Naive thymus-derived CD4-positive, alpha-beta T cell (primary cell): ENCODE measurements at regions not wholly inside any gene's neighbourhood (a gene's known extent, or its start where the extent isn't known, plus 50 kb on each side); places are given as distances from the start of the nearest gene placed in this dataset.

Experiments used
- ATAC-seq: fragments of 150-1000 bp; cut with Tn5 transposase; 2 replicates; pipeline ENCODE4 v1.10.0; 2021; ENCODE audit warnings: mild to moderate bottlenecking, moderate library complexity
- CTCF ChIA-PET: fragments of 350-600 bp; sonication (Branson Sonifier 250); formaldehyde crosslinking; loops from one replicate; lab custom pipeline; 2021; ENCODE audit warnings: antibody characterized with exemption; lab: Charles Lee
- POLR2A ChIA-PET: fragments of 350-600 bp; sonication (Branson Sonifier 250); formaldehyde crosslinking; loops from one replicate; lab custom pipeline; 2021; ENCODE audit warnings: antibody characterized with exemption, inconsistent platforms; lab: Charles Lee
- DNase-seq, 9 donors: peaks; one replicate each; pipeline versions ENCODE4 v3.0.0 to v3.0.0-alpha.2; 2020 to 2022; ENCODE audit warnings: mixed read lengths in 1 of 9
- H3K27ac ChIP-seq: one replicate; pipeline ENCODE4 v1.7.0; 2013; ENCODE audit warnings: mild to moderate bottlenecking, low read depth, low read length, moderate library complexity
- H3K27me3 ChIP-seq, 2 donors: one replicate each; pipeline ENCODE4 v1.7.0; 2013; ENCODE audit warnings: low read length in 2 of 2, mild to moderate bottlenecking in 2 of 2, moderate library complexity in 2 of 2; ENCODE audit not compliant: control insufficient read depth in 2 of 2, insufficient read depth in 2 of 2
- H3K36me3 ChIP-seq, 3 experiments: 1 replicate in 2 of 3; 2 replicates in 1 of 3; pipeline ENCODE4 v1.7.0; 2013; ENCODE audit warnings: low read length in 3 of 3, mild to moderate bottlenecking in 3 of 3, moderate library complexity in 1 of 3; ENCODE audit not compliant: insufficient read depth in 3 of 3, control insufficient read depth in 2 of 3
- H3K4me1 ChIP-seq, 2 donors: one replicate each; pipeline ENCODE4 v1.7.0; 2013; ENCODE audit warnings: low read length in 2 of 2, mild to moderate bottlenecking in 2 of 2, moderate library complexity in 1 of 2; ENCODE audit not compliant: control insufficient read depth in 2 of 2, insufficient read depth in 2 of 2
- H3K4me3 ChIP-seq: 2 replicates; pipeline ENCODE4 v1.7.0; 2013; ENCODE audit warnings: mild to moderate bottlenecking, low read length
- H3K9me3 ChIP-seq, 3 experiments: 1 replicate in 2 of 3; 2 replicates in 1 of 3; pipeline ENCODE4 v1.7.0; 2013; ENCODE audit warnings: low read length in 3 of 3; ENCODE audit not compliant: control insufficient read depth in 2 of 3
- H3K27ac Mint-ChIP-seq, 9 donors: one replicate each; pipeline ENCODE4 v1.8.0; 2020 to 2022; ENCODE audit warnings: mixed read lengths in 9 of 9, mild to moderate bottlenecking in 8 of 9, moderate library complexity in 5 of 9, inconsistent platforms in 2 of 9
- H3K27me3 Mint-ChIP-seq, 5 donors: one replicate each; pipeline ENCODE4 v1.8.0; 2021 to 2022; ENCODE audit warnings: mixed read lengths in 5 of 5, mild to moderate bottlenecking in 1 of 5
- H3K36me3 Mint-ChIP-seq, 5 donors: one replicate each; pipeline ENCODE4 v1.8.0; 2020 to 2022; ENCODE audit warnings: mixed read lengths in 5 of 5, mild to moderate bottlenecking in 3 of 5, inconsistent platforms in 1 of 5
- H3K4me1 Mint-ChIP-seq, 7 donors: one replicate each; pipeline ENCODE4 v1.8.0; 2020 to 2022; ENCODE audit warnings: mixed read lengths in 7 of 7, mild to moderate bottlenecking in 3 of 7, inconsistent platforms in 1 of 7
- H3K4me3 Mint-ChIP-seq, 10 donors: one replicate each; pipeline ENCODE4 v1.8.0; 2020 to 2022; ENCODE audit warnings: mild to moderate bottlenecking in 10 of 10, mixed read lengths in 10 of 10, moderate library complexity in 6 of 10, inconsistent platforms in 2 of 10
- H3K9me3 Mint-ChIP-seq, 11 donors: one replicate each; pipeline ENCODE4 v1.8.0; 2020 to 2022; ENCODE audit warnings: mixed read lengths in 11 of 11, mild to moderate bottlenecking in 4 of 11, inconsistent platforms in 1 of 11, moderate library complexity in 1 of 11
- intact Hi-C, 2 donors: fragments of 100-400 bp; cut with micrococcal nuclease; formaldehyde crosslinking; loops; one replicate each; pipeline ENCODE4 v1.15.1; 2023

DNA sequence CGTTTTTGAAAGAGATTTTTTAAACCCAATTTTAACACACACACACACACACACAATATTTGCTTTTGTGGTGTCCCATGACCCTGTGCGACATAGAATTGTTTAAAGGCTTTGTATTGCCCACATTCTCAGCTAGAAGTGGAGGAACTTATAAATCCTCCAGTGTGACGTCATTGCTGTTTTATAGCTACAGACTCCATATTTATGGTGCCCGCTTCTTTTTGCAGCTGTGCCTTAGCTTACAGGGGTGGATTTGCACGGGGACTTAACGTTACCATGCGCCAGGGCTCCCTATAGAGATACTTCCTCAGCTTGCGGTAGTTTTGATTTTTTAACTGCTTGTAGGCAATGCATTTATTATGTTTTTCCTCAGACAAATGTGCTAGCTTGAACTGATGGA, 101.9 kb upstream of the SMIM21 start:
- POLR2A ChIA-PET: no interaction called here
- DNase-seq (no peak), ATAC-seq (no peak)
- H3K27ac ChIP-seq: no peak overlapping the region
- Mint-ChIP-seq H3K36me3 (no peaks in the 10 kb centered on the region), H3K4me1 (no peaks in the 10 kb centered on the region), H3K9me3 (no peaks in the 10 kb centered on the region), H3K27ac (no peak overlapping the region), H3K4me3 (no peak overlapping the region), H3K27me3 (peaks cover 0 to 19% (median 7%) of the 10 kb centered on the region in 5 donors)
- no peaks in the 10 kb centered on the region for H3K4me1 ChIP-seq
- no peak overlapping the region for H3K4me3 ChIP-seq
- H3K27me3 ChIP-seq: no peaks in the 10 kb centered on the region
- CTCF ChIA-PET: no interaction called here
- H3K36me3 ChIP-seq: no peaks in the 10 kb centered on the region
- intact Hi-C loops: no loop called here
- H3K9me3 ChIP-seq: no peaks in the 10 kb centered on the region

DNA sequence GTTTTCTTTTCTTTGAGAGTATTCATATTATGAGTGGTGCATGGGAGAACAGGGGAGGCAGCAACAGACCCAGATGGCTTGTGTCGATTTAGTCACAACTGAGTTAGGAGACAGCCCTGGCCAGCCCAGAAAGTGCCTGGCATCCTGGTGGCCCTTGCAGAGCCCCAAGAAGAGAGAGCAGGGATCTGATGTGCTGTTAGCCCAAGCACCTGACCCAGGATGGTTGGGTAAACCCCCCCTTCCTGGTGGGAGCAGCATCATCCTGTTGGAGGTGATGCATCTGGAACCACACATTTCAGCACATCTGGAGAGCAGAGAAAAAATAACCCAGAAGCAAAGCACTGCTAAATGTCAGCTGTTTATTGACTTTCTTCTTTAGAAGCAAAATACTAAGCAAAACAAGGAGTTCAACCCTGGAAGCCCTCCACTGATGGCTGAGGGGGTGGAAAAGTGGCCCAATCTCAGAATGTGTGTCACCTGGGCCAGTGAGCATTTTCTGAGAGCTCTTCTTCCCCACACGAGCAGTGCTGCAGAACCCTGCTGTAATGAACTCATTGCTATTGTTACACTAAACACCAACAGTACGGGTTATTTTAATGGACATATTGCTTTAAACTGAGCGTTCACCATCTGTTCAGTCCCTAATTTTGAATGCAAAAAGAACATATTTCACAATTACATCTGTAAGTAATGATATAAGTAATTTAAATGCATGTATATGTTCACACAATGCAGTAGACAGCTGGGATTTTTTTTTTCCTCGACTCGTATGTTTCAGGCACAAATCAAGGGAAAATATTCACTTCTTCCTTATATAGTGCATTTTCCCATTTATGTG, 100.6 kb upstream of the SMIM21 start:
- Histone ChIP-seq H3K9me3 (no peaks in the 10 kb centered on the region), H3K4me1 (no peaks in the 10 kb centered on the region), H3K36me3 (no peaks in the 10 kb centered on the region), H3K27ac (no peak overlapping the region), H3K27me3 (no peaks in the 10 kb centered on the region), H3K4me3 (no peak overlapping the region)
- intact Hi-C loops: no loop called here
- ATAC-seq (no peak), DNase-seq (no peak)
- H3K4me1 Mint-ChIP-seq: no peaks in the 10 kb centered on the region
- H3K27me3 Mint-ChIP-seq: peaks cover 0 to 19% (median 7%) of the 10 kb centered on the region in 5 donors
- H3K4me3 Mint-ChIP-seq: no peak overlapping the region
- CTCF ChIA-PET: no interaction called here
- no peak overlapping the region for H3K27ac Mint-ChIP-seq
- no peaks in the 10 kb centered on the region for H3K9me3 Mint-ChIP-seq
- H3K36me3 Mint-ChIP-seq: no peaks in the 10 kb centered on the region
- POLR2A ChIA-PET: interaction anchor here (0.6 kb wide), 1 partner anchor 874 kb away, joined by 3 read pairs; no protein-coding TSS in a partner anchor

GRCh38 chr18:75526038-75526437, 98.5 kb upstream of the SMIM21 start:
- Histone ChIP-seq H3K4me1 (no peaks in the 10 kb centered on the region), H3K9me3 (no peaks in the 10 kb centered on the region), H3K4me3 (no peak overlapping the region), H3K27ac (no peak overlapping the region), H3K36me3 (no peaks in the 10 kb centered on the region), H3K27me3 (no peaks in the 10 kb centered on the region)
- H3K9me3 Mint-ChIP-seq: no peaks in the 10 kb centered on the region
- ATAC-seq (no peak), DNase-seq (no peak)
- no peak overlapping the region for H3K4me3 Mint-ChIP-seq
- intact Hi-C loops: no loop called here
- no peaks in the 10 kb centered on the region for H3K4me1 Mint-ChIP-seq
- POLR2A ChIA-PET: no interaction called here
- H3K27ac Mint-ChIP-seq: no peak overlapping the region
- H3K27me3 Mint-ChIP-seq: peaks cover 0 to 15% (median 7%) of the 10 kb centered on the region in 5 donors
- H3K36me3 Mint-ChIP-seq: no peaks in the 10 kb centered on the region
- CTCF ChIA-PET: no interaction called here

DNA sequence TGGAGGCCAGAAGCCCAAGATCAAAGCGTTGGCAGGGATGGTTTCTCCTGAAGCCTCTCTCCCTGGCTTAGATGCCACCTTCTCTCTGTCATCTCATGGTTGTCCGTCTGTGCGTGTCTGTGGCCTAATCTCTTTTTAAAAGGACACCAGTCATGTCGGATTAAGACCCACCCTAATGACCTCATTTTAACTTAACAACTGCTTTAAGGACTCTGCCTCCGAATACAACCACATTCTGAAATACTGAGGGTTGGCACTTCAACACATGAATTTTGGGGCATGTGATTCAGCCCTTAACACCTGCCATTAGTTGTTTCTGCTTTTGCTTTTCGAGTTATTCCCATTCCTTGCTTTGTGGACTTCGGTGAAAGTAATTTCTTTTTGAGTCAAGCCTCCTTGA, 97.8 kb upstream of the SMIM21 start:
- ChIA-PET CTCF (no interaction called here), POLR2A (no interaction called here)
- no peaks in the 10 kb centered on the region for H3K9me3 ChIP-seq
- Mint-ChIP-seq H3K4me1 (no peaks in the 10 kb centered on the region), H3K9me3 (no peaks in the 10 kb centered on the region), H3K36me3 (no peaks in the 10 kb centered on the region), H3K27ac (no peak overlapping the region), H3K4me3 (no peak overlapping the region), H3K27me3 (peaks cover 0 to 15% (median 7%) of the 10 kb centered on the region in 5 donors)
- no peak for ATAC-seq
- H3K4me3 ChIP-seq: no peak overlapping the region
- intact Hi-C loops: no loop called here
- no peaks in the 10 kb centered on the region for H3K27me3 ChIP-seq
- no peak for DNase-seq
- H3K27ac ChIP-seq: no peak overlapping the region
- no peaks in the 10 kb centered on the region for H3K4me1 ChIP-seq
- no peaks in the 10 kb centered on the region for H3K36me3 ChIP-seq

DNA sequence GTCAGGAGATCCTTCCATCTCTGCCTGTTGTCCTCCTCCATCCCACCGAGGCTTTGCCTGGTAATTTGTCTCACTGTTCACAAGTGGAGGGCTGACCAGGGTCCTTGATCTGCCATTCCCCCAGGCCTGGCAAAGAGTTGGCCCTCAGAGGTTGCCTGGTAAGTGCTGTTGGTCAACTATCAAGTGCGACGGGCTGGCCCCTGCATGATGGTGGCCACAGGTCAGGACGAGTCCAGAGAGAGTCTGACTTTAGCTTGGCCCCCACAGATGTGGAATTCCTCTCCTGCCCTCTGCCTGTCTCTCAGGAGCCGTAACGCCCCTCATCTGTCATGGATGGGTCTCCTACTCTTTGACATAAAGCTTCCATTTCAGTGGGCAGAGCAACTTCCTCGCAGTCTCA, 97.3 kb upstream of the SMIM21 start:
- Histone ChIP-seq H3K4me3 (no peak overlapping the region), H3K4me1 (no peaks in the 10 kb centered on the region), H3K36me3 (no peaks in the 10 kb centered on the region), H3K27me3 (no peaks in the 10 kb centered on the region), H3K27ac (no peak overlapping the region), H3K9me3 (no peaks in the 10 kb centered on the region)
- intact Hi-C loops: no loop called here
- Mint-ChIP-seq H3K27me3 (peaks cover 0 to 15% (median 7%) of the 10 kb centered on the region in 5 donors), H3K9me3 (no peaks in the 10 kb centered on the region), H3K27ac (no peak overlapping the region), H3K4me1 (no peaks in the 10 kb centered on the region), H3K4me3 (no peak overlapping the region), H3K36me3 (no peaks in the 10 kb centered on the region)
- no peak for ATAC-seq
- POLR2A ChIA-PET: no interaction called here
- no peak for DNase-seq
- CTCF ChIA-PET: no interaction called here

DNA sequence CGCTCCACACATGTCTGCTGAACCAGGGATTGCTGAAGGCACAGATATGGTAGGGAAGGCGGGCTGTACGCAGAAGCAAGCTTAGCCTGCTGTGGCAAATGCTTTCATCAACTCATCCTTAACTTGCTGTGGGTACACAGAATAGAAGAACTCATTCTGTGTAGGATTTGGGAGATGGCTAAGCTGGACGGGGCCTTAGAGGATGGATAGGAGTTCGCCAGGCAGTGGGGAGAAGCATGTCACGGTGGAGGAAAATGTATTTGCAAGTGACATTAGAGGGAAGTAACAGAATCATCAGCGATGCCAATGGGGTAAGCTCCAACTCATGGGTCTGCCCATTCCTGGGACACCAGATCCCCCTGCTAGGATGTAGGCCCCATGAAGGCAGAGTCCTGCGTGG, 96.7 kb upstream of the SMIM21 start:
- no peak overlapping the region for H3K4me3 ChIP-seq
- ATAC-seq (no peak), DNase-seq (no peak)
- Mint-ChIP-seq H3K27ac (no peak overlapping the region), H3K27me3 (peaks cover 0 to 15% (median 9%) of the 10 kb centered on the region in 5 donors), H3K4me1 (no peaks in the 10 kb centered on the region), H3K4me3 (no peak overlapping the region), H3K9me3 (no peaks in the 10 kb centered on the region), H3K36me3 (no peaks in the 10 kb centered on the region)
- H3K36me3 ChIP-seq: no peaks in the 10 kb centered on the region
- no peaks in the 10 kb centered on the region for H3K4me1 ChIP-seq
- intact Hi-C loops: no loop called here
- no peaks in the 10 kb centered on the region for H3K9me3 ChIP-seq
- H3K27me3 ChIP-seq: no peaks in the 10 kb centered on the region
- ChIA-PET CTCF (no interaction called here), POLR2A (interaction anchor here (0.6 kb wide), 1 partner anchor 328 kb away, joined by 3 read pairs; no protein-coding TSS in a partner anchor)
- no peak overlapping the region for H3K27ac ChIP-seq

GRCh38 chr18:75521816-75522215, 94.3 kb upstream of the SMIM21 start:
- Histone ChIP-seq H3K4me3 (no peak overlapping the region), H3K4me1 (no peaks in the 10 kb centered on the region), H3K27me3 (no peaks in the 10 kb centered on the region), H3K36me3 (no peaks in the 10 kb centered on the region), H3K27ac (no peak overlapping the region), H3K9me3 (no peaks in the 10 kb centered on the region)
- Mint-ChIP-seq H3K27me3 (peaks cover 0 to 13% (median 8%) of the 10 kb centered on the region in 5 donors), H3K36me3 (no peaks in the 10 kb centered on the region), H3K9me3 (no peaks in the 10 kb centered on the region), H3K27ac (no peak overlapping the region), H3K4me1 (no peaks in the 10 kb centered on the region), H3K4me3 (no peak overlapping the region)
- ATAC-seq: no peak
- intact Hi-C loops: no loop called here
- ChIA-PET CTCF (no interaction called here), POLR2A (no interaction called here)
- no peak for DNase-seq
